Loucy (cell line): ENCODE measurements at regions not wholly inside any gene's neighbourhood (a gene's known extent, or its start where the extent isn't known, plus 50 kb on each side); places are given as distances from the start of the nearest gene placed in this dataset.

Experiments used
- H2AFZ ChIP-seq: fragments of 200-600 bp; sonication (generic); 2 replicates; pipeline ENCODE4 v1.6.0; 2016; ENCODE audit warnings: antibody characterized with exemption, mild to moderate bottlenecking, low read length, moderate library complexity
- H3F3A ChIP-seq: fragments of 200-600 bp; 2 replicates; pipeline ENCODE4 v1.6.0; 2016; ENCODE audit warnings: antibody characterized with exemption, low read depth, mild to moderate bottlenecking
- H3K27me3 ChIP-seq: fragments of 200-600 bp; sonication (generic); 2 replicates; pipeline ENCODE4 v1.6.1; 2014; ENCODE audit warnings: low read length, mild to moderate bottlenecking; ENCODE audit not compliant: insufficient read depth, poor library complexity, severe bottlenecking
- H3K36me3 ChIP-seq: fragments of 200-600 bp; sonication (generic); 2 replicates; pipeline ENCODE4 v1.6.1; 2016; ENCODE audit warnings: low read length; ENCODE audit not compliant: insufficient read depth
- H3K4me1 ChIP-seq: fragments of 200-600 bp; sonication (generic); 2 replicates; pipeline ENCODE4 v1.5.1; 2014; ENCODE audit warnings: low read length, mild to moderate bottlenecking; ENCODE audit not compliant: insufficient read depth, poor library complexity, severe bottlenecking
- H3K4me2 ChIP-seq: fragments of 200-600 bp; sonication (generic); 2 replicates; pipeline ENCODE4 v1.6.0; 2014; ENCODE audit warnings: antibody characterized with exemption, low read length, low read depth, mild to moderate bottlenecking; ENCODE audit not compliant: poor library complexity, severe bottlenecking
- H3K4me3 ChIP-seq: fragments of 200-600 bp; sonication (generic); 2 replicates; pipeline ENCODE4 v1.5.1; 2014; ENCODE audit warnings: low read length, mild to moderate bottlenecking, mixed read lengths; ENCODE audit not compliant: poor library complexity, severe bottlenecking
- H3K79me2 ChIP-seq: fragments of 200-600 bp; sonication (generic); 2 replicates; pipeline ENCODE4 v1.6.1; 2014; ENCODE audit warnings: low read length; ENCODE audit not compliant: insufficient read depth
- H3K9ac ChIP-seq: fragments of 200-600 bp; sonication (generic); 2 replicates; pipeline ENCODE4 v1.6.0; 2014; ENCODE audit warnings: mild to moderate bottlenecking, low read depth, low read length, moderate library complexity; ENCODE audit not compliant: poor library complexity, severe bottlenecking
- H3K9me2 ChIP-seq: fragments of 200-600 bp; sonication (generic); replicated peaks from 2 replicates; pipeline ENCODE4 v1.6.1; 2016; ENCODE audit warnings: low read depth, low read length, mixed read lengths
- H3K9me3 ChIP-seq: fragments of 200-600 bp; sonication (generic); 2 replicates; pipeline ENCODE4 v1.6.1; 2014; ENCODE audit warnings: mild to moderate bottlenecking, antibody characterized with exemption, low read length, low read depth; ENCODE audit not compliant: insufficient read depth
- H4K20me1 ChIP-seq: fragments of 200-600 bp; sonication (generic); 2 replicates; pipeline ENCODE4 v1.6.0; 2014; ENCODE audit warnings: antibody characterized with exemption, low read length, mild to moderate bottlenecking; ENCODE audit not compliant: insufficient read depth, poor library complexity, severe bottlenecking
- CTCF ChIP-seq: fragments of 200-600 bp; sonication (generic); conservative IDR thresholded peaks from 2 replicates; pipeline ENCODE4 v1.5.1; 2014; ENCODE audit warnings: mild to moderate bottlenecking, antibody characterized with exemption, low read length
- EZH2phosphoT487 ChIP-seq: fragments of 200-600 bp; IDR thresholded peaks from 2 replicates; pipeline ENCODE4 v1.6.1; 2018; ENCODE audit warnings: antibody characterized with exemption, mild to moderate bottlenecking, moderate library complexity, borderline replicate concordance

- Histone ChIP-seq H3K9me2 (no peaks in the 10 kb centered on the region), H2AFZ (no peak overlapping the region), H3K79me2 (no peaks in the 10 kb centered on the region), H3K4me1 (no peaks in the 10 kb centered on the region), H3K27me3 (no peaks in the 10 kb centered on the region), H3K4me2 (no peak overlapping the region), H3K9me3 (no peaks in the 10 kb centered on the region), H3K4me3 (no peak overlapping the region), H3K36me3 (no peaks in the 10 kb centered on the region), H4K20me1 (no peaks in the 10 kb centered on the region), H3K9ac (no peak overlapping the region), H3F3A (no peaks in the 10 kb centered on the region)
- TF ChIP-seq CTCF: no peak
- TF ChIP-seq EZH2phosphoT487: no peak
Measured at GRCh38 chr3:88220126-88220525, 70.4 kb downstream of the C3orf38 start.

GRCh38 chr3:88221726-88222125 lies 72.0 kb downstream of the C3orf38 start:
- Histone ChIP-seq H4K20me1 (no peaks in the 10 kb centered on the region), H3K4me3 (no peak overlapping the region), H3K4me1 (no peaks in the 10 kb centered on the region), H3K27me3 (no peaks in the 10 kb centered on the region), H3K36me3 (no peaks in the 10 kb centered on the region), H3K4me2 (no peak overlapping the region), H3F3A (no peaks in the 10 kb centered on the region), H3K9ac (no peak overlapping the region), H2AFZ (no peak overlapping the region), H3K79me2 (no peaks in the 10 kb centered on the region), H3K9me3 (no peaks in the 10 kb centered on the region), H3K9me2 (no peaks in the 10 kb centered on the region)
- no peak for TF ChIP-seq EZH2phosphoT487
- TF ChIP-seq CTCF: no peak

- Histone ChIP-seq H3K27me3 (no peaks in the 10 kb centered on the region), H3K9me3 (no peaks in the 10 kb centered on the region), H3K4me2 (no peak overlapping the region), H3K4me3 (no peak overlapping the region), H3K4me1 (no peaks in the 10 kb centered on the region), H3F3A (no peaks in the 10 kb centered on the region), H3K36me3 (no peaks in the 10 kb centered on the region), H3K79me2 (no peaks in the 10 kb centered on the region), H4K20me1 (no peaks in the 10 kb centered on the region), H3K9ac (no peak overlapping the region), H2AFZ (no peak overlapping the region), H3K9me2 (no peaks in the 10 kb centered on the region)
- TF ChIP-seq EZH2phosphoT487 (no peak), CTCF (no peak)
Measured at GRCh38 chr3:88222343-88222742, 72.6 kb downstream of the C3orf38 start.
